ENCODE measurements at regions not wholly inside any gene's neighbourhood (a gene's known extent, or its start where the extent isn't known, plus 50 kb on each side); places are given as distances from the start of the nearest gene placed in this dataset.

DNA sequence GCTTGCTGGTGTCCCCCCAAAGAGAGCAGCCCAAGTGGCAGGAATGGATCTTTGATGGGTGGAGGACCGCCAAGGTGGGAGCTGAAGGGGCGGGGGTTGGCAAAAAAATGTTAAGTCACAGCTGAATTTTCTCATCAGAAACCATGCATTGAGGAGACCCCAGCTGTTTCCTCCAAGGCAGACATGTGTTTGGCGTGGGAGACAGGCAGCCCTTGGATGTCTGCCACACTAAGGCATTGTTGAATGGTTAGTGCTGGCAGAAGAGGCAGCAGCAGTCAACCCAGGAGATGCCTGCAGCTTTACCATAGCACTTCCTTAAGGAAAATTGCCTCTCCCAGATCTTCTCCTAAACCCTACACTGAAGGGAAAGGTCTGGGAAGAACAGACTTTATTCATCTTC is 394.9 kb upstream of the CD180 start:
- no peak for TF ChIP-seq CTCF (IDR thresholded peaks at IDR 0.05; ENCODE audit: insufficient read depth, low read length, poor library complexity, severe bottlenecking)
- TF ChIP-seq EZH2phosphoT487 (conservative IDR thresholded peaks at IDR 0.05; ENCODE audit: low read length): no peak
